LNCAP (cell line): ENCODE measurements at regions not wholly inside any gene's neighbourhood (a gene's known extent, or its start where the extent isn't known, plus 50 kb on each side); places are given as distances from the start of the nearest gene placed in this dataset.

Experiments used
- CTCF ChIP-seq: fragments of 450-650 bp; IDR thresholded peaks from 2 replicates; pipeline ENCODE4 v1.5.1; 2017; ENCODE audit warnings: mild to moderate bottlenecking

- TF ChIP-seq CTCF, result no peak
Measured at GRCh38 chr14:81855007-81855406, 321.4 kb upstream of the SEL1L start.

DNA sequence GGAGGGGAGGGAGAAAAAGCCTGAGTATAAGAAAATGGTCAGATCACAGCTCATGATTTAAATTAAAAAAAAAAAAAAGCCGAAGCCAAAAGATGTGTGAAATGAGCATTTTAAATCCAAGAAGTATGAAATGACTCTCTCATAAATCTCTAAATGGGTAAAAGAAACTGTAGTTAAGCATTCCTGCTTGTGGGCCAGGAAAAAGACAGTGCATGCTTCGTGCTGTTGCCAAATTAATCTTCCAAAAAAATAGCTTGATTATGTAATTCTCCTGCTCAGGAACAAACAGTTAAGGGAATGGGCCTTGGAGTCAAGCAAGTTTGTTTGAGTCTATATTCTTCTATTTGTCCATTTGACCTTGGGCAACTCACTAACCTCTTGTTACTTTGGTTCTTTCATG, 325.4 kb upstream of the SEL1L start:
- no peak for TF ChIP-seq CTCF

- TF ChIP-seq CTCF, result peak; percentile 28; the same call in 1 of the 2 replicates
Measured at GRCh38 chr14:81868172-81868571, 334.5 kb upstream of the SEL1L start.

DNA sequence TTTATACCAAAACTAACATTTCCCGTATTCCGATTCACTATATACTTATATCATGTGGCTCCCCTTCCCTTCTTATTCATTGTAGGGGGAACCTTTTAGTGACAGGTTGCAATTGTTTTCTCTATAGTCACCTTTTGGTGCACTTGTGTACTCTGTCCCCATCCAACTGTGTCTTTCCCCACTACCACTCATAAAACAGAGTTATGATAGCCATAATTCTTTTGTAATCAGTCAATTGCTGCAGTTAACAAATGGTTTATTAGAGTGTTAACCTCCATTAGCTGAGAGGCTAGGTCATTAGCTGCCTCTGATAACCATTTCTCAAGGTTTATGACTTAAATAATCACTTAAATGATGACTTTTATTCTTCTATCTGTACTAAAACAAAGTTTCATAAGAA, 338.1 kb upstream of the SEL1L start:
- TF ChIP-seq CTCF, result no peak

DNA sequence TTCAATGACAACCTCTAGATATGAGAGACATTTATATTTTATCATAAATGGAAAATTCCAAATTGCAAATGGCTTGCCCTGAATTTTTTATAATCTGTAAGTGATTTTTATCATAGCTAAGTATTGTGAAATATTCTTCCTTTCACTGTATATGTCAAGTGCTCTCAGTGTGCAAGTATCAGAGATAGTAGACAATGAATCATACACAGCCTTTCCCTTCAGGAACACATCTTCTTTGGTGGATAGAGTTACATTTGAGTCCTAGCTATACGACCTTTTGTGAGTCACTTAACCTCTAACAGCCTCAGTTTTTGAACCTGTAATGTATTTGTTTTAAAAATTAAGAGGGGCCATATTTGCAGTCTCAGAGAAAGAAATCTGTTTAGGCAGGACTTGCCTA, 350.7 kb upstream of the SEL1L start:
- TF ChIP-seq CTCF, result no peak

GRCh38 chr14:81886588-81886987, 352.9 kb upstream of the SEL1L start:
- no peak for TF ChIP-seq CTCF

- no peak for TF ChIP-seq CTCF
Measured at GRCh38 chr14:81889529-81889928, 355.9 kb upstream of the SEL1L start.

DNA sequence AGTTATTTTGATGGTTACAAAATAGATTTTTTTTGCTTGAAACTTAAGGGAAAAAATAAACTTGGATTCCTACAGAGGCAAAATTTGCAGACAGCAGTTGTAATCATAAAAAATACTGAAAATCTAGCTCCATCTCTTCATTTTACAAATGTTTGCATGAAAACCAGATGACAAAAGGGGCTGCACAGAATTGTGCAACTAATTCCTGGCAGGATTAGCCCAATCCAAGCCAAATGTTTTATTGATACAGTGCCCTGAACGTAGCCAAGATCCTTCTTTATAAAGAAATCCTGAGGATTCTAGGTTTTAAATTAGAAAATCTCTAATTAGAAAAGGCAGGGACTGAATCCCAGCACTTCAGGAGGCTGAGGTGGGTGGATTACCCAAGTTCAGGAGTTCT, 356.4 kb upstream of the SEL1L start:
- TF ChIP-seq CTCF, result no peak
